Right renal pelvis (tissue), 4 donors: ENCODE measurements at regions not wholly inside any gene's neighbourhood (a gene's known extent, or its start where the extent isn't known, plus 50 kb on each side); places are given as distances from the start of the nearest gene placed in this dataset.
"Not testable (repeated sequence)": the region's sequence is repeated elsewhere in the genome, so short reads cannot be mapped to it uniquely, and the experiment has no call there.

Source experiments
- DNase-seq, 4 donors: peaks; one replicate each; pipeline ENCODE4 v3.0.0-alpha.2; 2013; ENCODE audit warnings: low read depth in 4 of 4, low spot score in 3 of 4, missing footprints in 1 of 4

GRCh38 chr14:84042992-84043391, 1487.0 kb upstream of the FLRT2 start:
- DNase-seq: no peak

GRCh38 chr14:84064316-84065125, 1465.4 kb upstream of the FLRT2 start:
- no peak for DNase-seq

- DNase-seq: no peak
These were observed 1464.1 kb upstream of the FLRT2 start for GRCh38 chr14:84065811-84066210.

- no peak for DNase-seq
These were observed 1461.7 kb upstream of the FLRT2 start for GRCh38 chr14:84068288-84068687.

GRCh38 chr14:84071061-84071460, 1458.9 kb upstream of the FLRT2 start:
- DNase-seq: no peak

GRCh38 chr14:84074626-84075025, 1455.3 kb upstream of the FLRT2 start:
- DNase-seq: no peak

- no peak for DNase-seq
These were observed 1449.0 kb upstream of the FLRT2 start for GRCh38 chr14:84080944-84081343.

GRCh38 chr14:84084056-84084630, 1445.8 kb upstream of the FLRT2 start:
- no peak for DNase-seq

- no peak for DNase-seq
These were observed 1444.5 kb upstream of the FLRT2 start for GRCh38 chr14:84085493-84085892.

- DNase-seq: no peak
These were observed 1443.2 kb upstream of the FLRT2 start for GRCh38 chr14:84086714-84087113.

- DNase-seq: no peak
These were observed 1441.9 kb upstream of the FLRT2 start for GRCh38 chr14:84087986-84088531.

- no peak for DNase-seq
These were observed 1439.1 kb upstream of the FLRT2 start for GRCh38 chr14:84090837-84091236.

GRCh38 chr14:84095681-84096080, 1434.3 kb upstream of the FLRT2 start:
- no peak for DNase-seq

- DNase-seq: no peak
These were observed 1431.7 kb upstream of the FLRT2 start for GRCh38 chr14:84098261-84098660.

- DNase-seq: not testable (repeated sequence)
These were observed 1430.4 kb upstream of the FLRT2 start for GRCh38 chr14:84099560-84099959.

- no peak for DNase-seq
These were observed 1422.1 kb upstream of the FLRT2 start for GRCh38 chr14:84107835-84108343.

GRCh38 chr14:84108746-84109457, 1421.0 kb upstream of the FLRT2 start:
- no peak for DNase-seq

GRCh38 chr14:84112589-84112988, 1417.4 kb upstream of the FLRT2 start:
- DNase-seq: no peak

GRCh38 chr14:84125676-84126075, 1404.3 kb upstream of the FLRT2 start:
- DNase-seq: no peak

GRCh38 chr14:84127495-84127894, 1402.4 kb upstream of the FLRT2 start:
- no peak for DNase-seq

- DNase-seq: no peak
These were observed 1401.9 kb upstream of the FLRT2 start for GRCh38 chr14:84128050-84128449.
